ENCODE measurements at regions not wholly inside any gene's neighbourhood (a gene's known extent, or its start where the extent isn't known, plus 50 kb on each side); places are given as distances from the start of the nearest gene placed in this dataset.

GRCh38 chr13:111648885-111649284, 328.4 kb downstream of the TEX29 start:
- TF ChIP-seq, protein P1, sequence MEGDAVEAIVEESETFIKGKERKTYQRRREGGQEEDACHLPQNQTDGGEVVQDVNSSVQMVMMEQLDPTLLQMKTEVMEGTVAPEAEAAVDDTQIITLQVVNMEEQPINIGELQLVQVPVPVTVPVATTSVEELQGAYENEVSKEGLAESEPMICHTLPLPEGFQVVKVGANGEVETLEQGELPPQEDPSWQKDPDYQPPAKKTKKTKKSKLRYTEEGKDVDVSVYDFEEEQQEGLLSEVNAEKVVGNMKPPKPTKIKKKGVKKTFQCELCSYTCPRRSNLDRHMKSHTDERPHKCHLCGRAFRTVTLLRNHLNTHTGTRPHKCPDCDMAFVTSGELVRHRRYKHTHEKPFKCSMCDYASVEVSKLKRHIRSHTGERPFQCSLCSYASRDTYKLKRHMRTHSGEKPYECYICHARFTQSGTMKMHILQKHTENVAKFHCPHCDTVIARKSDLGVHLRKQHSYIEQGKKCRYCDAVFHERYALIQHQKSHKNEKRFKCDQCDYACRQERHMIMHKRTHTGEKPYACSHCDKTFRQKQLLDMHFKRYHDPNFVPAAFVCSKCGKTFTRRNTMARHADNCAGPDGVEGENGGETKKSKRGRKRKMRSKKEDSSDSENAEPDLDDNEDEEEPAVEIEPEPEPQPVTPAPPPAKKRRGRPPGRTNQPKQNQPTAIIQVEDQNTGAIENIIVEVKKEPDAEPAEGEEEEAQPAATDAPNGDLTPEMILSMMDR (IDR thresholded peaks at IDR 0.05), result no peak
- no peak for TF ChIP-seq POLR2A (IDR thresholded peaks at IDR 0.05)
